ENCODE measurements at regions not wholly inside any gene's neighbourhood (a gene's known extent, or its start where the extent isn't known, plus 50 kb on each side); places are given as distances from the start of the nearest gene placed in this dataset.
"Not testable (repeated sequence)": the region's sequence is repeated elsewhere in the genome, so short reads cannot be mapped to it uniquely, and the experiment has no call there.

GRCh38 chr6:55117267-55117666 is 57.0 kb upstream of the HCRTR2 start:
- no peaks in the 10 kb centered on the region for H4K20me1 ChIP-seq (ENCODE audit: insufficient read depth, low read length, poor library complexity, severe bottlenecking)
- no peaks in the 10 kb centered on the region for H3K9me2 ChIP-seq (replicated peaks; ENCODE audit: low read depth, low read length)
- H3K4me3 ChIP-seq (ENCODE audit: low read length, poor library complexity, severe bottlenecking), result no peak overlapping the region
- no peaks in the 10 kb centered on the region for H3K36me3 ChIP-seq (ENCODE audit: insufficient read depth, low read length)
- H3K9ac ChIP-seq (ENCODE audit: low read depth, low read length, poor library complexity, severe bottlenecking), result no peak overlapping the region
- H3K79me2 ChIP-seq (ENCODE audit: insufficient read depth, low read length), result no peaks in the 10 kb centered on the region
- no peak overlapping the region for H3K4me2 ChIP-seq (ENCODE audit: low read depth, low read length, poor library complexity, severe bottlenecking)
- no peaks in the 10 kb centered on the region for H3K9me3 ChIP-seq (ENCODE audit: insufficient read depth, low read depth, low read length)
- no peaks in the 10 kb centered on the region for H3F3A ChIP-seq (ENCODE audit: low read depth)
- no peak overlapping the region for H2AFZ ChIP-seq (ENCODE audit: low read length)
- no peaks in the 10 kb centered on the region for H3K4me1 ChIP-seq (ENCODE audit: insufficient read depth, low read length, poor library complexity, severe bottlenecking)
- no peaks in the 10 kb centered on the region for H3K27me3 ChIP-seq (ENCODE audit: insufficient read depth, low read length, poor library complexity, severe bottlenecking)
- no peak for TF ChIP-seq CTCF (conservative IDR thresholded peaks at IDR 0.05; ENCODE audit: low read length)
- TF ChIP-seq EZH2phosphoT487 (IDR thresholded peaks at IDR 0.05; ENCODE audit: borderline replicate concordance), result no peak

- H3K4me3 ChIP-seq (ENCODE audit: low read length, poor library complexity, severe bottlenecking); H3K27me3 ChIP-seq (ENCODE audit: insufficient read depth, low read length, poor library complexity, severe bottlenecking); H3F3A ChIP-seq (ENCODE audit: low read depth); H4K20me1 ChIP-seq (ENCODE audit: insufficient read depth, low read length, poor library complexity, severe bottlenecking); H3K4me1 ChIP-seq (ENCODE audit: insufficient read depth, low read length, poor library complexity, severe bottlenecking); H3K4me2 ChIP-seq (ENCODE audit: low read depth, low read length, poor library complexity, severe bottlenecking); H2AFZ ChIP-seq (ENCODE audit: low read length); H3K79me2 ChIP-seq (ENCODE audit: insufficient read depth, low read length); H3K9me2 ChIP-seq (replicated peaks; ENCODE audit: low read depth, low read length); H3K9me3 ChIP-seq (ENCODE audit: insufficient read depth, low read depth, low read length); H3K36me3 ChIP-seq (ENCODE audit: insufficient read depth, low read length); H3K9ac ChIP-seq (ENCODE audit: low read depth, low read length, poor library complexity, severe bottlenecking): not testable (repeated sequence)
Measured at GRCh38 chr6:55124241-55124640, 50.1 kb upstream of the HCRTR2 start.

Measured in Loucy (cell line).